NCI-H1048 (cell line): ENCODE measurements at regions not wholly inside any gene's neighbourhood (a gene's known extent, or its start where the extent isn't known, plus 50 kb on each side); places are given as distances from the start of the nearest gene placed in this dataset.
"Not testable (repeated sequence)": the region's sequence is repeated elsewhere in the genome, so short reads cannot be mapped to it uniquely, and the experiment has no call there.

Experiments used
- DNase-seq: peaks from one replicate; lab custom pipeline; 2025; lab: John Stamatoyannopoulos, UW

- DNase-seq: no peak
Observed at GRCh38 chr4:20196476-20196875, 55.2 kb upstream of the SLIT2 start.

- no peak for DNase-seq
Observed at GRCh38 chr4:20195071-20195885, 56.4 kb upstream of the SLIT2 start.

GRCh38 chr4:20194123-20195013 lies 57.3 kb upstream of the SLIT2 start:
- DNase-seq: no peak

- DNase-seq: no peak
Observed at GRCh38 chr4:20193141-20193936, 58.4 kb upstream of the SLIT2 start.

GRCh38 chr4:20192736-20193135 lies 59.0 kb upstream of the SLIT2 start:
- no peak for DNase-seq

- DNase-seq: no peak
Observed at GRCh38 chr4:20185103-20185502, 66.6 kb upstream of the SLIT2 start.

- not testable (repeated sequence) for DNase-seq
Observed at GRCh38 chr4:20183131-20183530, 68.6 kb upstream of the SLIT2 start.

GRCh38 chr4:20181926-20182325 lies 69.8 kb upstream of the SLIT2 start:
- DNase-seq: no peak

- DNase-seq: no peak
Observed at GRCh38 chr4:20180509-20180908, 71.2 kb upstream of the SLIT2 start.

GRCh38 chr4:20178902-20179576 lies 72.7 kb upstream of the SLIT2 start:
- DNase-seq: no peak

- DNase-seq: no peak
Observed at GRCh38 chr4:20176881-20177280, 74.8 kb upstream of the SLIT2 start.

- no peak for DNase-seq
Observed at GRCh38 chr4:20172070-20172760, 79.5 kb upstream of the SLIT2 start.

GRCh38 chr4:20166544-20166943 lies 85.2 kb upstream of the SLIT2 start:
- no peak for DNase-seq

- no peak for DNase-seq
Observed at GRCh38 chr4:20159516-20159915, 92.2 kb upstream of the SLIT2 start.

GRCh38 chr4:20158195-20158594 lies 93.5 kb upstream of the SLIT2 start:
- no peak for DNase-seq

- no peak for DNase-seq
Observed at GRCh38 chr4:20151436-20151835, 100.3 kb upstream of the SLIT2 start.

GRCh38 chr4:20149143-20149542 lies 102.6 kb upstream of the SLIT2 start:
- not testable (repeated sequence) for DNase-seq

- DNase-seq: no peak
Observed at GRCh38 chr4:20137176-20137575, 114.5 kb upstream of the SLIT2 start.

GRCh38 chr4:20127626-20128025 lies 124.1 kb upstream of the SLIT2 start:
- no peak for DNase-seq

- DNase-seq: no peak
Observed at GRCh38 chr4:20126906-20127305, 124.8 kb upstream of the SLIT2 start.
